Testis (tissue), 2 donors: ENCODE measurements at regions not wholly inside any gene's neighbourhood (a gene's known extent, or its start where the extent isn't known, plus 50 kb on each side); places are given as distances from the start of the nearest gene placed in this dataset.

Experiments
- POLR2A ChIP-seq: fragments of 450-650 bp; IDR thresholded peaks from one replicate; pipeline ENCODE4 v1.6.1; 2017; ENCODE audit warnings: antibody characterized with exemption, mild to moderate bottlenecking, moderate library complexity
- TF ChIP-seq, protein P1 (sequence below), 3 experiments: fragments of 450-650 bp in 2 of 3; fragments of 200-600 bp in 1 of 3; sonication (generic) in 1 of 3; IDR thresholded peaks; one replicate each; pipeline ENCODE4 v1.5.1; 2016 to 2019; ENCODE audit warnings: antibody characterized with exemption in 3 of 3, mild to moderate bottlenecking in 2 of 3, moderate library complexity in 1 of 3

DNA sequence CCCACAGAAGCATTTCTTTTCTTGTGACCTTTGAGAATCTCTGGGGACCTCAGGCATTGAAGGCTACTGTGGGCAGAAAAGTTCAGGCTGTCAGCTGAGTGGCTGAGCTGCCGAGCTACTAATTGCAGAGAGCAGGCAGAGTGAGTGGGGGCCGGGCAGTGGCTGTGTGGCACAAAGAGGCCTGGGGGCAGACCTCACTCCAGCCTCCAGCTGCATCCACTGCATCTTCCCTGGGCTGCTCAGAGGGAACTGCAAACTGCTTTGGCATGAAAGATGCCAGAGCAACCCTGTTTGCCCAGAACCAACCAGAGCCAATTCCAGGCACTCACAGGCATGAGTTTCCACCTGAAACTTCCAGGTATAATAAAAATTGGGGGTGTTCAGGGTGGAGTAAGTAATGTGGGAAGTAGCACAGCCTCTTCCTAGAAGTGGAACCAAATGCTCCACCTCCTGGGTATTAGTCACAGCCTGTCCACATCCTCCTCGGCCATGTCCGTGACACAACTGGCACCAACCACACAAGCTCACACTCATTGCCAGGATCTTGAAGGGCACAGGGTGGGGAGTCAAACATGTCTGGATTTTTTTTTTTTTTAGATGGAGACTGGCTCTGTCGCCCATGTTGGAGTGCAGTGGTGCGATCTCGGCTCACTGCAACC lies 548.9 kb downstream of the BNC2 start:
- TF ChIP-seq, protein P1, sequence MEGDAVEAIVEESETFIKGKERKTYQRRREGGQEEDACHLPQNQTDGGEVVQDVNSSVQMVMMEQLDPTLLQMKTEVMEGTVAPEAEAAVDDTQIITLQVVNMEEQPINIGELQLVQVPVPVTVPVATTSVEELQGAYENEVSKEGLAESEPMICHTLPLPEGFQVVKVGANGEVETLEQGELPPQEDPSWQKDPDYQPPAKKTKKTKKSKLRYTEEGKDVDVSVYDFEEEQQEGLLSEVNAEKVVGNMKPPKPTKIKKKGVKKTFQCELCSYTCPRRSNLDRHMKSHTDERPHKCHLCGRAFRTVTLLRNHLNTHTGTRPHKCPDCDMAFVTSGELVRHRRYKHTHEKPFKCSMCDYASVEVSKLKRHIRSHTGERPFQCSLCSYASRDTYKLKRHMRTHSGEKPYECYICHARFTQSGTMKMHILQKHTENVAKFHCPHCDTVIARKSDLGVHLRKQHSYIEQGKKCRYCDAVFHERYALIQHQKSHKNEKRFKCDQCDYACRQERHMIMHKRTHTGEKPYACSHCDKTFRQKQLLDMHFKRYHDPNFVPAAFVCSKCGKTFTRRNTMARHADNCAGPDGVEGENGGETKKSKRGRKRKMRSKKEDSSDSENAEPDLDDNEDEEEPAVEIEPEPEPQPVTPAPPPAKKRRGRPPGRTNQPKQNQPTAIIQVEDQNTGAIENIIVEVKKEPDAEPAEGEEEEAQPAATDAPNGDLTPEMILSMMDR (IDR thresholded peaks at IDR 0.05): no peak
- TF ChIP-seq POLR2A: no peak
